ENCODE measurements at regions not wholly inside any gene's neighbourhood (a gene's known extent, or its start where the extent isn't known, plus 50 kb on each side); places are given as distances from the start of the nearest gene placed in this dataset.

DNA sequence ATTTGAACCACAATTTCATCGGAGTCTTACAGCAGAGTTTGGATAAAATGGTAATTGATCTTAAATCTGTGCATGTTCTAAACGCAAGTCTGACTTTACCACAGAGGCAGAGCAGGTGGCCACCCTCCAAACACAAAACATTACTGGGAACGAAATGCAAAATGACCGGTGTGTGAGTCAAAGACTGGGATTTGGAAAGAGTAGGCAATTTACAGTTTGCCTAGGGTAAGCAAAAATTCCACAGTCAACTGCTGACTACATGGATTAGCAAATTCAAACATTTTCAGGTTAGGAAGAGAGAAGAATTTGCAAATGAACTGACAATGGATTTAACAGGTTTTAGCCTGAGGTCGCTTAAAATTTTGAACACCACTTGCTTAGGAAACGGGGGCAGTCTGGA, 444.4 kb downstream of the HDGFL1 start:
- TF ChIP-seq EZH2 (IDR thresholded peaks at IDR 0.05) = no peak
- TF ChIP-seq POLR2AphosphoS5 (IDR thresholded peaks at IDR 0.05; ENCODE audit: borderline replicate concordance, low read depth, low read length) = no peak
